Keratinocyte (primary cell): ENCODE measurements at regions not wholly inside any gene's neighbourhood (a gene's known extent, or its start where the extent isn't known, plus 50 kb on each side); places are given as distances from the start of the nearest gene placed in this dataset.

Source experiments
- DNase-seq: peaks from one replicate; pipeline ENCODE4 v3.0.0-alpha.2; 2011; ENCODE audit warnings: low read depth, missing footprints, low spot score
- FAIRE-seq: peaks from 2 replicates; lab custom pipeline; 2011; peaks lifted over from hg19 to GRCh38; lab: Jason Lieb, UNC
- H2AFZ ChIP-seq: 2 replicates; pipeline ENCODE4 v1.6.0; 2012; ENCODE audit warnings: low read length, control low read depth, inconsistent platforms; ENCODE audit not compliant: control insufficient read depth
- H3K27ac ChIP-seq: 2 replicates; pipeline ENCODE4 v1.5.1; 2011; ENCODE audit warnings: low read length; ENCODE audit not compliant: control insufficient read depth, insufficient read depth
- H3K27me3 ChIP-seq: 3 replicates; pipeline ENCODE4 v1.6.0; 2011; ENCODE audit warnings: low read length; ENCODE audit not compliant: control insufficient read depth, insufficient read depth; ENCODE audit errors: extremely low read depth
- H3K36me3 ChIP-seq, 2 experiments: 2 replicates in 1 of 2; 3 replicates in 1 of 2; pipeline ENCODE4 v1.5.1; 2011; ENCODE audit warnings: low read length in 2 of 2, mild to moderate bottlenecking in 1 of 2; ENCODE audit not compliant: control insufficient read depth in 2 of 2, insufficient read depth in 2 of 2; ENCODE audit errors: extremely low read depth in 1 of 2
- H3K4me1 ChIP-seq: 3 replicates; pipeline ENCODE4 v1.5.1; 2011; ENCODE audit warnings: low read length; ENCODE audit not compliant: control insufficient read depth, insufficient read depth; ENCODE audit errors: extremely low read depth
- H3K4me2 ChIP-seq: 3 replicates; pipeline ENCODE4 v1.6.0; 2011; ENCODE audit warnings: low read depth, low read length; ENCODE audit not compliant: control insufficient read depth, insufficient read depth; ENCODE audit errors: extremely low read depth
- H3K4me3 ChIP-seq, 3 experiments: fragments of 200-600 bp in 1 of 3; sonication (generic) in 1 of 3; 2 replicates in 2 of 3; 3 replicates in 1 of 3; pipeline ENCODE4 v1.5.1; 2011 to 2016; ENCODE audit warnings: low read length in 3 of 3, mild to moderate bottlenecking in 3 of 3, control low read depth in 2 of 3, inconsistent platforms in 1 of 3, low read depth in 1 of 3, mixed read lengths in 1 of 3, mixed run types in 1 of 3, moderate library complexity in 1 of 3; ENCODE audit not compliant: control insufficient read depth in 2 of 3, insufficient read depth in 2 of 3; ENCODE audit errors: extremely low read depth in 1 of 3
- H3K79me2 ChIP-seq: 2 replicates; pipeline ENCODE4 v1.6.0; 2012; ENCODE audit warnings: low read length; ENCODE audit not compliant: control insufficient read depth, insufficient read depth
- H3K9ac ChIP-seq: 3 replicates; pipeline ENCODE4 v1.6.0; 2011; ENCODE audit warnings: low read length; ENCODE audit not compliant: control insufficient read depth, insufficient read depth; ENCODE audit errors: extremely low read depth
- H3K9me1 ChIP-seq: 3 replicates; pipeline ENCODE4 v1.6.0; 2011; ENCODE audit warnings: low read length; ENCODE audit not compliant: control insufficient read depth, insufficient read depth; ENCODE audit errors: extremely low read depth
- H3K9me3 ChIP-seq: 2 replicates; pipeline ENCODE4 v1.5.1; 2012; ENCODE audit warnings: low read depth, low read length; ENCODE audit not compliant: control insufficient read depth
- H4K20me1 ChIP-seq: 3 replicates; pipeline ENCODE4 v1.6.0; 2011; ENCODE audit warnings: low read length; ENCODE audit not compliant: control insufficient read depth, insufficient read depth; ENCODE audit errors: extremely low read depth
- CTCF ChIP-seq, 3 experiments: IDR thresholded peaks in 1 of 3; conservative IDR thresholded peaks in 1 of 3; optimal IDR thresholded peaks in 1 of 3; 2 replicates in 2 of 3; 3 replicates in 1 of 3; pipeline versions ENCODE3 to v1.5.1; 2011; ENCODE audit warnings: low read length in 3 of 3, mild to moderate bottlenecking in 3 of 3, moderate library complexity in 2 of 3, control low read depth in 1 of 3, inconsistent platforms in 1 of 3; ENCODE audit not compliant: insufficient read depth in 2 of 3; ENCODE audit errors: extremely low read depth in 1 of 3
- EZH2 ChIP-seq: IDR thresholded peaks from one replicate; pipeline ENCODE4 v1.6.1; 2012; ENCODE audit warnings: inconsistent platforms, mild to moderate bottlenecking, low read length, moderate library complexity
- dilution Hi-C: fragments of 300-500 bp; cut with MboI; formaldehyde crosslinking; loops from one replicate; pipeline ENCODE4 v1.7.0; 2020; ENCODE audit warnings: low sequenced_read_pairs; ENCODE audit not compliant: extremely low pct_ligation_motif_present

- Histone ChIP-seq H3K9me3 (no peaks in the 10 kb centered on the region), H2AFZ (no peak overlapping the region), H3K4me1 (peaks cover 5% of the 10 kb centered on the region), H3K9me1 (no peaks in the 10 kb centered on the region), H4K20me1 (no peaks in the 10 kb centered on the region), H3K79me2 (no peaks in the 10 kb centered on the region), H3K27me3 (peaks cover 10% of the 10 kb centered on the region), H3K4me3 (no peak overlapping the region), H3K27ac (no peak overlapping the region), H3K36me3 (no peaks in the 10 kb centered on the region), H3K9ac (no peak overlapping the region), H3K4me2 (no peak overlapping the region)
- dilution Hi-C loops: no loop called here
- TF ChIP-seq CTCF (optimal IDR thresholded peaks at IDR 0.05 in 1 of 3, IDR thresholded peaks at IDR 0.05 in 1 of 3, conservative IDR thresholded peaks at IDR 0.05 in 1 of 3; ENCODE audit: extremely low read depth in 1 of 3, insufficient read depth in 2 of 3, low read length in 3 of 3) (no peak), EZH2 (no peak)
- no peak for FAIRE-seq
- DNase-seq: no peak
Observed at GRCh38 chr4:15365641-15366040, 62.2 kb upstream of the C1QTNF7 start.

- dilution Hi-C loops: no loop called here
- no peak overlapping the region for H3K27ac ChIP-seq
- H2AFZ ChIP-seq: no peak overlapping the region
- H3K79me2 ChIP-seq: no peaks in the 10 kb centered on the region
- peaks cover 5% of the 10 kb centered on the region for H3K4me1 ChIP-seq
- H3K9me1 ChIP-seq: no peaks in the 10 kb centered on the region
- TF ChIP-seq CTCF (optimal IDR thresholded peaks at IDR 0.05 in 1 of 3, IDR thresholded peaks at IDR 0.05 in 1 of 3, conservative IDR thresholded peaks at IDR 0.05 in 1 of 3; ENCODE audit: extremely low read depth in 1 of 3, insufficient read depth in 2 of 3, low read length in 3 of 3): no peak
- TF ChIP-seq EZH2: no peak
- H3K9ac ChIP-seq: no peak overlapping the region
- H3K36me3 ChIP-seq: no peaks in the 10 kb centered on the region
- H3K27me3 ChIP-seq: peaks cover 12% of the 10 kb centered on the region
- DNase-seq: no peak
- no peaks in the 10 kb centered on the region for H4K20me1 ChIP-seq
- no peaks in the 10 kb centered on the region for H3K9me3 ChIP-seq
- H3K4me2 ChIP-seq: no peak overlapping the region
- no peak overlapping the region for H3K4me3 ChIP-seq
- FAIRE-seq: no peak
Observed at GRCh38 chr4:15366721-15367120, 61.1 kb upstream of the C1QTNF7 start.
